GM18502 (cell line): ENCODE measurements at regions not wholly inside any gene's neighbourhood (a gene's known extent, or its start where the extent isn't known, plus 50 kb on each side); places are given as distances from the start of the nearest gene placed in this dataset.
"Not testable (repeated sequence)": the region's sequence is repeated elsewhere in the genome, so short reads cannot be mapped to it uniquely, and the experiment has no call there.

Source experiments
- ATAC-seq: cut with Tn5 transposase; IDR thresholded peaks from one replicate; pipeline ENCODE4 v1.9.1; 2021; ENCODE audit warnings: mild to moderate bottlenecking; ENCODE audit not compliant: unreplicated experiment, poor library complexity

GRCh38 chr22:48422900-48423480 is 1404.7 kb downstream of the BRD1 start:
- ATAC-seq: no peak

DNA sequence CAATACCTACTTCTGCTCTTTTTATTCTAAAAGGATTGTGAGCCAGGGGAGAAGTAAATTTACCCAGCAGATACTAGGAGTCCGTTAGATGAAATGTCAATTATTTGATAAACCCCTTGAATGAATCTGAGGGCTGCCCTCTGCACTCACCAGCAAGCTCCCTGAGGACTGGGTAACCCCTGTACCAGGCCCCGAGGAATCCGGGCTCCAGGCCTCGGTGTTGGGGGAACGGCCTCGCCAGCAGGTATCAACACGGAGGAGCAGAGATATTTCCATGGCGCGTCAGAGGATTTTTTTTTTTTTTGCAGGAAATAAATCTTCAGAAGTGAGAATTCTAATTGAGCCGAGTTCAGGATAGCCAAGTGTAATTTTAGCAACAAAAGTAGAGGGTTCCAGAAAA is 1408.8 kb downstream of the BRD1 start:
- ATAC-seq: no peak

- no peak for ATAC-seq
These were observed 1410.2 kb downstream of the BRD1 start for GRCh38 chr22:48417225-48418070.

DNA sequence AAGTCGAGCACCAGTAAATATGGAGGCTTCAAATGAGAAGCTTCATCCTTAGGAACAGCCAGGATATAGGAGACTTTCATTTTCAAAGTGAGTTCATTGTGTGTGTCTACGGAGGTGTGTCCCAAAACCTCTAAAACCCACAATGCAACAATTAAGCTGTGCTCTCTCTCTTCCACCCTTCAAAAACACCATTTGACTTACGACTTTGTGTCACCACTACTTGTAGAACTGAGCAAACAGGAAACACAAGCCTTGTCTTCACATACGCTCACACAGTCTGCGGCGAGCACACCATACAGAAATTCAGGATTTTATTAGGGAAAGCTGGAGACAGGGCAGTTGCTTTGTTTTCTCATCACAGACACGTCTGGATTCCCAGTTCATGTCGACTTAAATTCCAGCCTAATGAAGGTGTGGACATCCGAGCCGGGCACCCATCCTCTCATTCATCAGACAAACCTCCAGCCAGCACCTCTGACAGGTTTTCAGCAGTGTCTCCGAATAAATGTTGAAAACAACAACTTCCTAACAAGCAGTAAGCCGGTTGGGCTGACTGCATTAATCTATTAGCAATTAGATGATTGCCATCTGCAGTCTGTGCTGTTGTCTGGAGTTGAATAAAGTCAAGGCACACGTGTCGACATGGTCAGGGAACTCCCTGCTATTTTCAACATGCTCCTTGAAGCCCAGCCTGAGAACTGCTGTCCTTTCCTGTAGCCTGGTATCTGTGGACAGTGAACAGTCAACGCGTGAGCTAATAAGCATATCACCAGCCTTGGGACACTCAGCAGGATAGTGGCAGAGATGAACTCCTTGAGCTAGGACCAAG is 1411.1 kb downstream of the BRD1 start:
- ATAC-seq: no peak

DNA sequence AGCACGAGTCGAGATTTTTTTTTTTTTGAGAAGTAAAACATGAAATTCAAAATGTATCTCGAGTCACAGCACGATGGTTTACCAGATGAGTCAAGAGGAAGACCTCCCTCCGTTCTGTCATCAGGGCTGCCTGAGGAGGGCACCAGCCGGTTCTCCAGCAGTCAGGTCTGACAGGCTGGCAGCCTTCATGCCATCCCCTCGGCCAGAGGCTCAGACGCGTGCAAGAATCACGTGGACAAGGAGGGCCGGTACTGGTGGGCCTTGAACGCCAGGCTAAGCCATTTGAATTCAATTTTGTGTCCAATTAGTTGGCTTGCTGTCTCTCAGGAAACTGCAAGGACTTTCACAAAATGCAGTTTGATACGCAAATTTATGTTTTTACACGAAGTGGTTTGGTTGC is 1412.2 kb downstream of the BRD1 start:
- ATAC-seq: no peak

- ATAC-seq: no peak
These were observed 1413.0 kb downstream of the BRD1 start for GRCh38 chr22:48414651-48415050.

- not testable (repeated sequence) for ATAC-seq
These were observed 1414.7 kb downstream of the BRD1 start for GRCh38 chr22:48412931-48413330.

GRCh38 chr22:48410536-48410935 is 1417.1 kb downstream of the BRD1 start:
- ATAC-seq: no peak

DNA sequence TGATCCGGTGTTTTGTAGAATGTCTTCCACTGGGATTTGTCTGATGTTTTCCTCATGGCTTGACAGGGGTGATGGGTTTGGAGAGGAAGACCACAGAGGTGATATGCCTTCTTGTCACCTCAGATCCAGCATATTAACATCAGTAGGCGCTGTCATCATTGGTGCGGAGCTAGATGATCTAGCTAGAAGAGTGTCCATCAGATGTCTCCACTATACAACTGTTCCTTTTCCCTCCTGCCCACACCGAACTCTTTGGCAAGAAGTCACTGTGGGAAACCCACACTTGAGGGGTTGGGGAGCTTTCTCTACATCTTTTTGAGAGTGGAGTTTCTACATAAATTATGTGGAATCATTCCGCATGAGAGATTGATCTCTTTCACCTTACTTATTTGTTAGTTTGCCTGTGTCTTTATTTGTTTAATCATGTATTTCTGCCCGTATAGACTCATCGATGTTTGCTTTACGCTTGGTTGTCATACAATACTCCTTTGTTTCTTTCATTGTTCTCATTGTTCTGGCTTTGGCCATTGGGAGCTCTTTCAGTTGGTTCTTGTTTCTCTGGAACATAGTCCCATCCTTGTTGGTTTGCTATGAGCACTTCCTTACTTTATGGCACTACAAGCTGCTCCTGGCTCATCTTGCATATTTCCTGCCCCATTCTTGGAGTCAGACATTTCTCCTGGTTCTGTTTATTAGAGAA is 1420.3 kb downstream of the BRD1 start:
- ATAC-seq: no peak

DNA sequence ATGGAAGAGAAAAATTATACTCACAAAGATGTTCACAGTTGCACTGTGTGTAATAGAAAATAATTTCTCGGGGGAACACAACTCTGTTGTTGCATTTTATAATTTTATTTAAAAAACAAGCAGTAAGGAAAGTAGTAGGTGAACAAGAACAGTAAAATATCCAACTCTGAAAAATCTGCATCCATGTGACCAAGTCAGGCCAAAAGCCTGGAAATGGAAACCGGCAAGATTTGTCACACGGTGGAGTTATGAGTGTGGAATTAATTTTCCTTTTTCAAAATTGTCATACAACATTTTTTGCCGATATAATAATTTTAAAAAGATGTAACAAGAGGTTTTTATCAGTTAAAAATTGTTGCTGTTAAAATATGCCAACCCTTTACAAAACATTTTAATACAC is 1421.5 kb downstream of the BRD1 start:
- ATAC-seq: no peak

DNA sequence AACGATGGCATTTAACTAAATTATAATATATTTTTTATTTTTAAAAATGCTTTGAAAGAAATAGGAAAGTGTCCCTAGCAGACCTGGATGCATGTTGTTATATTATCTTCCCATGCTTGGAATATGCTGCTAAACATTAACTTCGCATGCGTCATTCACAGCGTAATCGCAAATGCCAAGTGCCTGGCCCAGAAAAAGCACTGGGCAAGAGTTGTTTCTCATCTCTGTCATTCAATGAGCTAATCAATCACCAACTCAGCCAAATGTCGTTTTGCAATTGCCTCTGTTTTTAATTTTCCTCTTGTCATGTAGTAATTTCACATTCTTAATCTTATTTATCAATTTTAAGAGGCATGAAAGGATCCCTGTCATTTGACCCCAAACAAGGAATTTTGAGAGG is 1421.9 kb downstream of the BRD1 start:
- ATAC-seq: no peak

GRCh38 chr22:48404801-48405447 is 1422.7 kb downstream of the BRD1 start:
- ATAC-seq: no peak

DNA sequence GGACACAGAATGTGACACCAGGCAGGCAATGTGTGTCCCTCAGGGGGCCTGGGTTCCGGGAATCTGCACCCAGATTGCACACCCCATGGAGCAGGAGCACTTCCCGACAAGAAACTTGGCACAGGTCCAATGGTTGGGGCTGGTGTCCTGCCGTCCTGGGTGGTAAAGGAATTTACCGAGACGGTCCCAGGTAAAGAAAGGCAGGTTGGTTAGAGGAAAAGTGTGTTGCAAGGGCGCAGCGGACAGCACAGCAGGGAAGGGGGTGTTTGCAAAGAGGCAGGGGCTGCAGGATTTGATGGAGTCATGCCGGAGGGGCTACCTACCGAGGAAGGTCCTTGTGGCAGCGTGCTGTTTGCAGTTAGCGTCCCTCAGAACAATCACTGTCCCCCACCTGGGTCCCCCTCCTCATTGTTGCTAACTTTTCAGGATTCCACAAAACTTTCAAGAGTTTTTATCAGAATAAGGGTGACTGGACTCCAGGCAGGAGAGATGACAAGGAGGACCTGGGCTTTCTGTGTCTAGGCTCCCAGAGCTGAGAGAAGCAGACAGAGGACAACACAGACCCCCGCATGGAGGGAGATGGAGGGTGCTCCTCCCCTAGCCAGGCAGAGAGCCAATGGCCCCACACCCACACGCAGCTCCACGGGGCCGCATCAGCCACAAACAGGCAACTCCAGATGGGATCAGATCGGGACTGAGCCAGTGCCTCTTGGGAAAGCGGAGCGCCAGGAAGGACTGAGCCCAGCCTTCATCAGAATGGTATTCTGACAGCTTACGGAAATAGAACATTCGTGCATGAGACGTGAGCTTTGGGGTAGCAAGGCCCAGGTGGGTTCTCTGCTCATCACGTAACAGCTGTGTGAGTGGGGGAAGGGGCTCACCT is 1423.9 kb downstream of the BRD1 start:
- no peak for ATAC-seq

DNA sequence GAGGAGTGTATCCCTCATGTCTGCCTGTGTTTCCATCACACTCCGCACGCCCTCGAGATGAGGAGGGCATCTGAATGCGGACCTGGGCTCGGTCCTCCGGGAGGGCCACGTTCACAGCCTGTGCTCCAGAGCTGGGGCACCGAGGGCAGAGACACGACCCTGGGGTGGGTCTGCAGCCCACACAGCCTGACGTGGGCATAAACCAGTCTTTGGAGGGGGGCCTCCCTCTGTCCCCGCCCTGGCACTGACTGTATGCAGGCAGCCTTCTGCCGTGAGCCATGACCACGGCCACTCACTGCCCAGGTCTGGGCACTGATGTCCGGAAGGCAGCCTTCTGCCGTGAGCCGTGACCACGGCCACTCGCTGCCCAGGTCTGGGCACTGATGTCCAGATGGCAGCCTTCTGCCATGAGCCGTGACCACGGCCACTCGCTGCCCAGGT is 1425.1 kb downstream of the BRD1 start:
- no peak for ATAC-seq

DNA sequence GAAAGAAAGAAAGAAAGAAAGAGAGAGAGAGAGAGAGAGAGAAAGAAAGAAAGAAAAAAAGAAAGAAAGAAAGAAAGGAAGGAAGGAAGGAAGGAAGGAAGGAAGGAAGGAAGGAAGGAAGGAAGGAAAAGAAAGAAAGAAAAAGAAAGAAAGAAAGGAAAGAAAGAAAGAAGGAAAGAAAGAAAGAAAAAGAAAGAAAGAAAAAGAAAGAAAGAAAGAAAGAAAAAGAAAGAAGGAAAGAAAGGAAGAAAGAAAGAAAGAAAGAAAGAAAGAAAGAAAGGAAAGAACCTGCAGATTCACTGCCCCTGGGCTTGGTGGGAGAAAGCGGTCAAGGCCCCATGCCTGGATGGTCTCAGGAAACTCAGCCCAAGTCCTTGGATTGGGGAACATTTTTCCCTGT is 1426.2 kb downstream of the BRD1 start:
- not testable (repeated sequence) for ATAC-seq

DNA sequence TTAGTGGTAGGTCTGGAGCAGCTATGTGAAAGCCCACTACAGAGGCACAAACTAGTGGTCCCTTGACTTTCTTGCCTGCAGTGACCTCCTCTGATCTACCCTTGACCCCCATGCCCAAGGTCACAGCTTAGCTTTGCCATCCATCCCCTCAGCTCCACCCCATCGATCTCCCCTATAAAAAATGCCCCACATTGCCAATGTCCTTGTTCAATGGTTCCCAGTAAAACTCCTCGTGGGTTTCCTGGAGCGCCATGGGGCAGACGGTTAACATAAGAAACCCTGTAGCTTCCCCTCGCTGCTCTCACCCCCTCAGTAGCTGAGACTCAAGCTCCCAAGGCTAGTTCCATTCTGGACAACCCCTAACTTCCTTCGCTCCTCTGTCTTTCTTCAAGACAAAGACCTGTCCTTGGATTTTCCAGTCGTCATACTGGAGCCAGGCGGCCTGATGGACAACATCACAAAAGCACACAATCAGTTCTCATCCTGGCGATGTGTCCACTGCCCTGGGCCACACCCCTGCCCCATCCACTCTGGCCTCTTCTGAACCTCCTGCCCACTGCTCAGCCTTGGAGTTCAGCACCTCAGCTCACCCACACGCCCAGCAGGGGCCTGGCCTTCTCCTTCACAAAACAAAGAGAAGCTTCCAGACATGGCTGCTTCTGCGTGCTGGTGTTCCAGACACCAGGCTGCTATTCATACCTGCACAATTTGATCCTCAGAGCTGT is 1429.3 kb downstream of the BRD1 start:
- ATAC-seq: no peak

- no peak for ATAC-seq
These were observed 1430.0 kb downstream of the BRD1 start for GRCh38 chr22:48397531-48398180.
